ENCODE measurements at regions not wholly inside any gene's neighbourhood (a gene's known extent, or its start where the extent isn't known, plus 50 kb on each side); places are given as distances from the start of the nearest gene placed in this dataset.
"Not testable (repeated sequence)": the region's sequence is repeated elsewhere in the genome, so short reads cannot be mapped to it uniquely, and the experiment has no call there.

GRCh38 chr3:67171841-67172240 is 173.7 kb downstream of the KBTBD8 start:
- Histone ChIP-seq H3K4me1 (ENCODE audit: control insufficient read depth in 1 of 2, low read depth in 2 of 2) (no peaks in the 10 kb centered on the region), H3K27me3 (replicated peaks; ENCODE audit: insufficient read depth) (no peaks in the 10 kb centered on the region), H3K27ac (no peak overlapping the region), H3K9me3 (no peaks in the 10 kb centered on the region), H3K4me3 (no peak overlapping the region), H3K36me3 (no peaks in the 10 kb centered on the region)
- no peak for TF ChIP-seq CTCF (IDR thresholded peaks at IDR 0.05)
- DNase-seq (ENCODE audit: low spot score) = no peak
- no peak for ATAC-seq (ENCODE audit: insufficient number of reproducible peaks, low FRiP score, low read depth)

- not testable (repeated sequence) for H3K9me3 ChIP-seq; H3K27ac ChIP-seq; H3K36me3 ChIP-seq; DNase-seq (ENCODE audit: low spot score); H3K27me3 ChIP-seq (replicated peaks; ENCODE audit: insufficient read depth); H3K4me1 ChIP-seq (ENCODE audit: control insufficient read depth in 1 of 2, low read depth in 2 of 2); H3K4me3 ChIP-seq; ATAC-seq (ENCODE audit: insufficient number of reproducible peaks, low FRiP score, low read depth)
Measured at GRCh38 chr3:67173130-67173529, 175.0 kb downstream of the KBTBD8 start.

- ATAC-seq (ENCODE audit: insufficient number of reproducible peaks, low FRiP score, low read depth) (no peak), DNase-seq (ENCODE audit: low spot score) (no peak)
- H3K9me3 ChIP-seq = no peaks in the 10 kb centered on the region
- H3K4me3 ChIP-seq = no peak overlapping the region
- TF ChIP-seq CTCF (IDR thresholded peaks at IDR 0.05) = no peak
- no peaks in the 10 kb centered on the region for H3K36me3 ChIP-seq
- H3K4me1 ChIP-seq (ENCODE audit: control insufficient read depth in 1 of 2, low read depth in 2 of 2) = no peaks in the 10 kb centered on the region
- H3K27ac ChIP-seq = no peak overlapping the region
- no peaks in the 10 kb centered on the region for H3K27me3 ChIP-seq (replicated peaks; ENCODE audit: insufficient read depth)
Measured at GRCh38 chr3:67176396-67176795, 178.3 kb downstream of the KBTBD8 start.

- no peaks in the 10 kb centered on the region for H3K9me3 ChIP-seq
- no peak overlapping the region for H3K4me3 ChIP-seq
- DNase-seq (ENCODE audit: low spot score) = no peak
- TF ChIP-seq CTCF (IDR thresholded peaks at IDR 0.05) = no peak
- no peaks in the 10 kb centered on the region for H3K36me3 ChIP-seq
- no peak for ATAC-seq (ENCODE audit: insufficient number of reproducible peaks, low FRiP score, low read depth)
- no peaks in the 10 kb centered on the region for H3K27me3 ChIP-seq (replicated peaks; ENCODE audit: insufficient read depth)
- no peak overlapping the region for H3K27ac ChIP-seq
- no peaks in the 10 kb centered on the region for H3K4me1 ChIP-seq (ENCODE audit: control insufficient read depth in 1 of 2, low read depth in 2 of 2)
Measured at GRCh38 chr3:67192466-67192865, 194.4 kb downstream of the KBTBD8 start.

GRCh38 chr3:67196677-67197076 is 198.6 kb downstream of the KBTBD8 start:
- DNase-seq (ENCODE audit: low spot score) (no peak), ATAC-seq (ENCODE audit: insufficient number of reproducible peaks, low FRiP score, low read depth) (no peak)
- H3K4me1 ChIP-seq (ENCODE audit: control insufficient read depth in 1 of 2, low read depth in 2 of 2) = no peaks in the 10 kb centered on the region
- TF ChIP-seq CTCF (IDR thresholded peaks at IDR 0.05) = no peak
- no peak overlapping the region for H3K4me3 ChIP-seq
- no peaks in the 10 kb centered on the region for H3K27me3 ChIP-seq (replicated peaks; ENCODE audit: insufficient read depth)
- no peaks in the 10 kb centered on the region for H3K9me3 ChIP-seq
- H3K27ac ChIP-seq = no peak overlapping the region
- no peaks in the 10 kb centered on the region for H3K36me3 ChIP-seq

- no peaks in the 10 kb centered on the region for H3K36me3 ChIP-seq
- no peak for TF ChIP-seq CTCF (IDR thresholded peaks at IDR 0.05)
- no peak overlapping the region for H3K27ac ChIP-seq
- H3K9me3 ChIP-seq = no peaks in the 10 kb centered on the region
- H3K4me3 ChIP-seq = no peak overlapping the region
- H3K27me3 ChIP-seq (replicated peaks; ENCODE audit: insufficient read depth) = no peaks in the 10 kb centered on the region
- H3K4me1 ChIP-seq (ENCODE audit: control insufficient read depth in 1 of 2, low read depth in 2 of 2) = no peaks in the 10 kb centered on the region
- DNase-seq (ENCODE audit: low spot score) (no peak), ATAC-seq (ENCODE audit: insufficient number of reproducible peaks, low FRiP score, low read depth) (no peak)
Measured at GRCh38 chr3:67198374-67198773, 200.3 kb downstream of the KBTBD8 start.
